Adrenal gland (tissue), 9 donors: ENCODE measurements at regions not wholly inside any gene's neighbourhood (a gene's known extent, or its start where the extent isn't known, plus 50 kb on each side); places are given as distances from the start of the nearest gene placed in this dataset.

Source experiments
- DNase-seq, 7 donors: peaks; one replicate each; pipeline ENCODE4 v3.0.0-alpha.2; 2019 to 2020
- H3K27ac ChIP-seq, 5 donors: fragments of 200-600 bp; sonication (generic) in 4 of 5; 1 replicate in 3 of 5; 2 replicates in 2 of 5; pipeline versions ENCODE4 v1.5.1 to v1.8.0; 2016 to 2020; ENCODE audit warnings: mild to moderate bottlenecking in 1 of 5
- H3K27me3 ChIP-seq: fragments of 200-600 bp; 2 replicates; pipeline ENCODE4 v1.8.0; 2021
- H3K36me3 ChIP-seq, 2 donors: fragments of 200-600 bp; replicated peaks in 1 of 2; 1 replicate in 1 of 2; 2 replicates in 1 of 2; pipeline versions ENCODE4 v1.5.1 to v1.8.0; 2018 to 2022
- H3K4me1 ChIP-seq, 2 donors: fragments of 200-600 bp; replicated peaks in 1 of 2; 1 replicate in 1 of 2; 2 replicates in 1 of 2; pipeline versions ENCODE4 v1.5.1 to v1.8.0; 2018 to 2021
- H3K4me3 ChIP-seq, 4 donors: fragments of 200-600 bp; sonication (generic) in 3 of 4; one replicate each; pipeline ENCODE4 v1.5.1; 2016 to 2018
- H3K9me3 ChIP-seq, 3 donors: fragments of 200-600 bp; sonication (generic) in 1 of 3; replicated peaks in 1 of 3; 1 replicate in 2 of 3; 2 replicates in 1 of 3; pipeline versions ENCODE4 v1.5.1 to v1.8.0; 2016 to 2021
- CTCF ChIP-seq, 6 experiments: fragments of 450-650 bp in 4 of 6; fragments of 200-600 bp in 2 of 6; sonication (generic) in 1 of 6; IDR thresholded peaks; 1 replicate in 5 of 6; 2 replicates in 1 of 6; pipeline versions ENCODE4 v1.5.1 to v1.8.0; 2016 to 2021; ENCODE audit warnings: antibody characterized with exemption in 6 of 6, mild to moderate bottlenecking in 2 of 6, moderate library complexity in 1 of 6
- POLR2A ChIP-seq, 2 donors: fragments of 450-650 bp; IDR thresholded peaks; one replicate each; pipeline ENCODE4 v1.6.1; 2017; ENCODE audit warnings: antibody characterized with exemption in 2 of 2, mild to moderate bottlenecking in 2 of 2, moderate library complexity in 1 of 2
- WGBS, 4 donors: extraction: QIAGEN DNeasy Blood & Tissue Kit in 2 of 4; methylation state at CpG; one replicate each; pipeline versions ENCODE4 v1.1.5 to v1.1.7; 2013 to 2017; 5-methylcytosine and 5-hydroxymethylcytosine counted together
- intact Hi-C, 2 donors: fragments of 100-400 bp; cut with DNase I; formaldehyde crosslinking; loops; one replicate each; pipeline versions ENCODE4 v1.14.1 to v1.15.0; 2022 to 2023
- donor health status: healthy with polysubstance abuse.
- donor health status: Bipolar disorder and iron deficiency.
- donor health status: DM: yes; HTN: yes; CAD: no.
- donor health status: DM: no; HTN: no; CAD: no.
- donor health status: DM: no; HTN: no; CAD: no.

GRCh38 chr5:27191786-27192510 is 153.6 kb upstream of the CDH9 start:
- Histone ChIP-seq H3K27me3 (no peaks in the 10 kb centered on the region), H3K4me3 (no peak overlapping the region), H3K36me3 (no peaks in the 10 kb centered on the region), H3K27ac (no peak overlapping the region), H3K9me3 (no peaks in the 10 kb centered on the region), H3K4me1 (no peaks in the 10 kb centered on the region)
- 51 to 65% (median 63%) methylated on average over 7 of the region's 7 CpGs for WGBS, 4 donors
- DNase-seq = no peak
- TF ChIP-seq POLR2A (IDR thresholded peaks at IDR 0.05) (no peak), CTCF (IDR thresholded peaks at IDR 0.05) (no peak)
- intact Hi-C loops = no loop called here

GRCh38 chr5:27172693-27173092 is 134.3 kb upstream of the CDH9 start:
- intact Hi-C loops = no loop called here
- no peaks in the 10 kb centered on the region for H3K9me3 ChIP-seq
- no peaks in the 10 kb centered on the region for H3K27me3 ChIP-seq
- WGBS, 4 donors = 80 to 100% (median 87%) methylated on average over 1 of the region's 1 CpG
- no peaks in the 10 kb centered on the region for H3K4me1 ChIP-seq
- H3K4me3 ChIP-seq = no peak overlapping the region
- H3K36me3 ChIP-seq = no peaks in the 10 kb centered on the region
- TF ChIP-seq CTCF (IDR thresholded peaks at IDR 0.05) = no peak
- TF ChIP-seq POLR2A (IDR thresholded peaks at IDR 0.05) = no peak
- H3K27ac ChIP-seq = no peak overlapping the region
- no peak for DNase-seq

DNA sequence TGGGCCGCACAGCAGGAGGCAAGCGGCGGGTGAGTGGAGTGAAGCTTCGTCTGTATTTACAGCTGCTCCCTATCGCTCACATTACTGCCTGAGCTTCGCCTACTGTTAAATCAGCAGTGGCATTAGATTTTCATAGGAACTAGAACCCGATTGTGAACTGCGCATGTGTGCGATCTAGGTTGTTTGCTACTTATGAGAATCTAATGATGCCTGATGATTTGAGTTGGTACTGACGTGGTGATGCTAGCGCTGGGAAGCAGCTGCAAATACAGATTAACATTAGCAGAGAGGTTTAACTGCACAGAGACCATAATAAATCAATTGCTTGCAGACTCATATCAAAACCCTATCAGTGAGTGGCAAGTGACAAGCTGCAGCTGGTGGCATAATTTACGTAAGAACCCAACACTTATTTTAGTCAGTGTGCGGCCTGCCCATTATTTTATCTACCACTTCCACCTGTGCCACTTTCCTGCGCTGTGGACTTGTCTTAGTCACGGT is 133.4 kb upstream of the CDH9 start:
- intact Hi-C loops = no loop called here
- Histone ChIP-seq H3K4me1 (no peaks in the 10 kb centered on the region), H3K27ac (no peak overlapping the region), H3K9me3 (no peaks in the 10 kb centered on the region), H3K4me3 (no peak overlapping the region), H3K27me3 (no peaks in the 10 kb centered on the region), H3K36me3 (no peaks in the 10 kb centered on the region)
- TF ChIP-seq CTCF (IDR thresholded peaks at IDR 0.05) (no peak), POLR2A (IDR thresholded peaks at IDR 0.05) (no peak)
- peak in 2 of 7 donors; percentile 15 to 64 for DNase-seq
- 72 to 77% (median 75%) methylated on average over 15 of the region's 15 CpGs for WGBS, 4 donors

DNA sequence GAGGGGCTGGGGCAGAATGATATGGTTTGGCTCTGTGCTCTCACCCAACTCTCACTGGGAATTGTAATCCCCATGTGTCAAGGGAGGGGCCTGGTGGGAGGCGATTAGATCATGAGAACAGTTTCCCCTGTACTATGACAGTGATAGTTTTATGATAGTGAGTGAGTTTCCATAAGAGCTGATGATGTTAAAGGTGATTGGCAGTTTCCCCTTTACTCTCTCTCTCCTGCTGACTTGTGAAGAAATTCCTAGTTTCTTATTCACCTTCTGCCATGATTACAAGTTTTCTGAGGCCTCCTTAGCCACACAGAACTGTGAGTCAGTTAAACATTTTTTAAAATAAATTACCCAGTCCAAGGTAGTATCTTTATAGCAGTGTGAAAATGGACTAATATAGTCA is 120.4 kb upstream of the CDH9 start:
- no peak for TF ChIP-seq CTCF (IDR thresholded peaks at IDR 0.05)
- TF ChIP-seq POLR2A (IDR thresholded peaks at IDR 0.05) = no peak

More for the DNA sequence above, 120.4 kb upstream of the CDH9 start:
- no peaks in the 10 kb centered on the region for H3K27me3 ChIP-seq
- WGBS, 4 donors = 50 to 74% (median 59%) methylated on average over 1 of the region's 1 CpG
- no peak for DNase-seq
- no peaks in the 10 kb centered on the region for H3K4me1 ChIP-seq
- no peaks in the 10 kb centered on the region for H3K36me3 ChIP-seq
- H3K4me3 ChIP-seq = no peak overlapping the region
- intact Hi-C loops = no loop called here
- peaks cover 0 to 4% (median under 1%) of the 10 kb centered on the region in 3 donors for H3K9me3 ChIP-seq
- H3K27ac ChIP-seq = no peak overlapping the region
